H7 (cell line): ENCODE measurements at regions not wholly inside any gene's neighbourhood (a gene's known extent, or its start where the extent isn't known, plus 50 kb on each side); places are given as distances from the start of the nearest gene placed in this dataset.
A peak's percentile ranks its signal among the peaks of the same experiment; 100 is the strongest.
"Not testable (repeated sequence)": the region's sequence is repeated elsewhere in the genome, so short reads cannot be mapped to it uniquely, and the experiment has no call there.

Experiments used
- DNase-seq: peaks from one replicate; pipeline ENCODE4 v3.0.0; 2012
- H3K27me3 ChIP-seq: 2 replicates; pipeline ENCODE4 v1.6.0; 2011; ENCODE audit warnings: mild to moderate bottlenecking, low read length; ENCODE audit not compliant: control insufficient read depth, insufficient read depth
- H3K36me3 ChIP-seq: replicated peaks from 2 replicates; pipeline ENCODE4 v1.5.1; 2011; ENCODE audit warnings: low read length; ENCODE audit not compliant: control insufficient read depth, insufficient read depth
- H3K4me3 ChIP-seq: 2 replicates; pipeline ENCODE4 v1.5.1; 2011; ENCODE audit warnings: low read depth, mild to moderate bottlenecking, control low read depth, low read length, moderate library complexity; ENCODE audit not compliant: insufficient read depth

- no peak for DNase-seq
- no peaks in the 10 kb centered on the region for H3K27me3 ChIP-seq
- no peaks in the 10 kb centered on the region for H3K36me3 ChIP-seq
- H3K4me3 ChIP-seq = no peak overlapping the region
These were observed 304.9 kb upstream of the PRR16 start for GRCh38 chr5:120159155-120159554.

- no peak for DNase-seq
- no peaks in the 10 kb centered on the region for H3K36me3 ChIP-seq
- no peak overlapping the region for H3K4me3 ChIP-seq
- no peaks in the 10 kb centered on the region for H3K27me3 ChIP-seq
These were observed 303.8 kb upstream of the PRR16 start for GRCh38 chr5:120160124-120160895.

GRCh38 chr5:120162321-120162720 lies 301.8 kb upstream of the PRR16 start:
- Histone ChIP-seq H3K27me3 (no peaks in the 10 kb centered on the region), H3K4me3 (no peak overlapping the region), H3K36me3 (no peaks in the 10 kb centered on the region)
- DNase-seq = no peak

GRCh38 chr5:120164037-120164436 lies 300.1 kb upstream of the PRR16 start:
- Histone ChIP-seq H3K4me3 (no peak overlapping the region), H3K27me3 (no peaks in the 10 kb centered on the region), H3K36me3 (no peaks in the 10 kb centered on the region)
- no peak for DNase-seq

- no peak overlapping the region for H3K4me3 ChIP-seq
- H3K27me3 ChIP-seq = no peaks in the 10 kb centered on the region
- H3K36me3 ChIP-seq = no peaks in the 10 kb centered on the region
- no peak for DNase-seq
These were observed 299.1 kb upstream of the PRR16 start for GRCh38 chr5:120164986-120165385.

- no peaks in the 10 kb centered on the region for H3K27me3 ChIP-seq
- no peaks in the 10 kb centered on the region for H3K36me3 ChIP-seq
- no peak overlapping the region for H3K4me3 ChIP-seq
- no peak for DNase-seq
These were observed 291.0 kb upstream of the PRR16 start for GRCh38 chr5:120173125-120173524.

- no peak for DNase-seq
- Histone ChIP-seq H3K27me3 (no peaks in the 10 kb centered on the region), H3K4me3 (no peak overlapping the region), H3K36me3 (no peaks in the 10 kb centered on the region)
These were observed 290.0 kb upstream of the PRR16 start for GRCh38 chr5:120174089-120174488.

GRCh38 chr5:120181238-120181637 lies 282.9 kb upstream of the PRR16 start:
- H3K4me3 ChIP-seq, H3K27me3 ChIP-seq, H3K36me3 ChIP-seq, DNase-seq: not testable (repeated sequence)

- not testable (repeated sequence) for H3K4me3 ChIP-seq, DNase-seq, H3K36me3 ChIP-seq, H3K27me3 ChIP-seq
These were observed 269.4 kb upstream of the PRR16 start for GRCh38 chr5:120194650-120195049.

GRCh38 chr5:120199559-120199958 lies 264.5 kb upstream of the PRR16 start:
- no peaks in the 10 kb centered on the region for H3K36me3 ChIP-seq
- H3K4me3 ChIP-seq = no peak overlapping the region
- H3K27me3 ChIP-seq = no peaks in the 10 kb centered on the region; the same call in 1 of the 2 replicates
- no peak for DNase-seq

- Histone ChIP-seq H3K4me3 (no peak overlapping the region), H3K36me3 (no peaks in the 10 kb centered on the region), H3K27me3 (no peaks in the 10 kb centered on the region)
- no peak for DNase-seq
These were observed 257.0 kb upstream of the PRR16 start for GRCh38 chr5:120207129-120207528.

GRCh38 chr5:120217001-120217400 lies 247.1 kb upstream of the PRR16 start:
- DNase-seq = no peak
- H3K27me3 ChIP-seq = no peaks in the 10 kb centered on the region
- no peak overlapping the region for H3K4me3 ChIP-seq
- H3K36me3 ChIP-seq = no peaks in the 10 kb centered on the region

- H3K4me3 ChIP-seq = no peak overlapping the region
- DNase-seq = no peak
- no peaks in the 10 kb centered on the region for H3K27me3 ChIP-seq
These were observed 244.1 kb upstream of the PRR16 start for GRCh38 chr5:120219988-120220387.

GRCh38 chr5:120225524-120225923 lies 238.6 kb upstream of the PRR16 start:
- H3K27me3 ChIP-seq = no peaks in the 10 kb centered on the region
- H3K4me3 ChIP-seq = no peak overlapping the region
- DNase-seq = no peak
- H3K36me3 ChIP-seq = no peaks in the 10 kb centered on the region

More at GRCh38 chr5:120219988-120220387, 244.1 kb upstream of the PRR16 start:
- no peaks in the 10 kb centered on the region for H3K36me3 ChIP-seq

GRCh38 chr5:120228262-120229031 lies 235.7 kb upstream of the PRR16 start:
- Histone ChIP-seq H3K4me3 (no peak overlapping the region), H3K27me3 (no peaks in the 10 kb centered on the region), H3K36me3 (no peaks in the 10 kb centered on the region)
- peak; percentile 1 for DNase-seq
